Heart right ventricle (tissue), 16 donors: ENCODE measurements at regions not wholly inside any gene's neighbourhood (a gene's known extent, or its start where the extent isn't known, plus 50 kb on each side); places are given as distances from the start of the nearest gene placed in this dataset.

Experiments
- ATAC-seq, 8 donors: fragments of 200-7000 bp; cut with Tn5 transposase; one replicate each; pipeline ENCODE4 v1.9.1; 2020; ENCODE audit warnings: mild to moderate bottlenecking in 8 of 8, moderate library complexity in 8 of 8, moderate number of reproducible peaks in 1 of 8
- DNase-seq, 2 donors: peaks; one replicate each; pipeline ENCODE4 v3.0.0-alpha.2; 2020
- H3K27ac ChIP-seq, 10 donors: fragments of 200-600 bp; sonication (generic) in 2 of 10; one replicate each; pipeline versions ENCODE4 v1.5.0 to v1.8.0; 2020 to 2022; ENCODE audit warnings: mild to moderate bottlenecking in 3 of 10
- H3K27me3 ChIP-seq, 7 donors: fragments of 200-600 bp; one replicate each; pipeline ENCODE4 v1.8.0; 2021 to 2022; ENCODE audit warnings: mild to moderate bottlenecking in 2 of 7
- H3K36me3 ChIP-seq, 9 donors: fragments of 200-600 bp; sonication (generic) in 1 of 9; one replicate each; pipeline versions ENCODE4 v1.5.0 to v1.8.0; 2020 to 2022; ENCODE audit warnings: mild to moderate bottlenecking in 2 of 9
- H3K4me1 ChIP-seq, 9 donors: fragments of 200-600 bp; sonication (generic) in 1 of 9; one replicate each; pipeline versions ENCODE4 v1.5.0 to v1.8.0; 2020 to 2022; ENCODE audit warnings: mild to moderate bottlenecking in 4 of 9
- H3K4me3 ChIP-seq, 10 donors: fragments of 200-600 bp; sonication (generic) in 2 of 10; one replicate each; pipeline versions ENCODE4 v1.5.0 to v1.8.0; 2020 to 2022; ENCODE audit warnings: mild to moderate bottlenecking in 7 of 10, moderate library complexity in 2 of 10
- H3K9me3 ChIP-seq, 11 donors: fragments of 200-600 bp in 10 of 11; sonication (generic) in 2 of 11; one replicate each; pipeline versions ENCODE4 v1.5.0 to v1.8.0; 2013 to 2022; ENCODE audit warnings: mild to moderate bottlenecking in 2 of 11, control low read depth in 1 of 11, moderate library complexity in 1 of 11
- WGBS, 2 donors: extraction: QIAGEN DNeasy Blood & Tissue Kit; methylation state at CpG; one replicate each; pipeline ENCODE4 v1.1.7; 2013; ENCODE audit warnings: inconsistent platforms in 1 of 2; 5-methylcytosine and 5-hydroxymethylcytosine counted together
- intact Hi-C, 10 donors: fragments of 100-400 bp; cut with DNase I; formaldehyde crosslinking; loops; one replicate each; pipeline versions ENCODE4 v1.11.1 to v1.14.2; 2022
- TF ChIP-seq, protein P1 (sequence below), 9 donors: fragments of 200-600 bp; sonication (generic) in 2 of 9; IDR thresholded peaks; one replicate each; pipeline versions ENCODE4 v1.5.0 to v1.8.0; 2021 to 2022; ENCODE audit warnings: antibody characterized with exemption in 9 of 9, mild to moderate bottlenecking in 5 of 9, moderate library complexity in 1 of 9
- donor health status: Arrhythmogenic right ventricular cardiomyopathy.
- donor health status: ischemic (EF 13 %, LVEDD 7.1; RV severe dilation, severe dysfunction).
- donor health status: healthy with polysubstance abuse.
- donor health status: DM: no; HTN: yes; CAD: no.
- donor health status: DM: no; HTN: no; CAD: no.
- donor health status: ischemic (EF 25% LVEDD 6.9; RV normal size, moderate dysfunction).
- donor health status: ischemic (EF 25% LVEDD 5.7; RV mildly dilated, moderate dysfunction).
- donor health status: healthy.
- donor health status: DM: yes; HTN: yes; CAD: no.
- donor health status: Ischemic cardiomyopathy.
- donor health status: ischemic (EF 35%, LVEDD 5.7; RV mildly dilated, moderate dysfunction).
- donor health status: nonischemic (EF 11% LVEDD 7.7; RV severe dilation, severe dysfunction).
- donor health status: DM: yes; HTN: yes; CAD: no.
- donor health status: PGD.
- donor health status: ischemic (EF 29% LVEDD 5.4; RV normal size, mild dysfunction).
- donor health status: nonischemic (EF 23%, LVEDD 6.1; RV moderate dilation, normal function).

GRCh38 chr9:38130724-38131123, 61.7 kb upstream of the SHB start:
- no peaks in the 10 kb centered on the region for H3K36me3 ChIP-seq
- DNase-seq, result no peak
- H3K4me3 ChIP-seq, result no peak overlapping the region
- ATAC-seq, result peak in 4 of 8 donors; percentile 34 to 66 (median 40)
- 68 to 74% methylated on average over 5 of the region's 5 CpGs for WGBS, 2 donors
- H3K9me3 ChIP-seq, result no peaks in the 10 kb centered on the region
- peaks cover 0 to 16% (median 0%) of the 10 kb centered on the region in 7 donors for H3K27me3 ChIP-seq
- intact Hi-C loops, result loop anchor here in 1 of 10 donors (10.0 kb wide), 2 partner anchors 54 to 56 kb away; no protein-coding TSS in a partner anchor
- no peaks in the 10 kb centered on the region for H3K4me1 ChIP-seq
- TF ChIP-seq, protein P1, sequence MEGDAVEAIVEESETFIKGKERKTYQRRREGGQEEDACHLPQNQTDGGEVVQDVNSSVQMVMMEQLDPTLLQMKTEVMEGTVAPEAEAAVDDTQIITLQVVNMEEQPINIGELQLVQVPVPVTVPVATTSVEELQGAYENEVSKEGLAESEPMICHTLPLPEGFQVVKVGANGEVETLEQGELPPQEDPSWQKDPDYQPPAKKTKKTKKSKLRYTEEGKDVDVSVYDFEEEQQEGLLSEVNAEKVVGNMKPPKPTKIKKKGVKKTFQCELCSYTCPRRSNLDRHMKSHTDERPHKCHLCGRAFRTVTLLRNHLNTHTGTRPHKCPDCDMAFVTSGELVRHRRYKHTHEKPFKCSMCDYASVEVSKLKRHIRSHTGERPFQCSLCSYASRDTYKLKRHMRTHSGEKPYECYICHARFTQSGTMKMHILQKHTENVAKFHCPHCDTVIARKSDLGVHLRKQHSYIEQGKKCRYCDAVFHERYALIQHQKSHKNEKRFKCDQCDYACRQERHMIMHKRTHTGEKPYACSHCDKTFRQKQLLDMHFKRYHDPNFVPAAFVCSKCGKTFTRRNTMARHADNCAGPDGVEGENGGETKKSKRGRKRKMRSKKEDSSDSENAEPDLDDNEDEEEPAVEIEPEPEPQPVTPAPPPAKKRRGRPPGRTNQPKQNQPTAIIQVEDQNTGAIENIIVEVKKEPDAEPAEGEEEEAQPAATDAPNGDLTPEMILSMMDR (IDR thresholded peaks at IDR 0.05), result no peak
- no peak overlapping the region for H3K27ac ChIP-seq

GRCh38 chr9:38129366-38129765, 60.3 kb upstream of the SHB start:
- Histone ChIP-seq H3K27me3 (peaks cover 0 to 5% (median 0%) of the 10 kb centered on the region in 7 donors), H3K4me1 (no peaks in the 10 kb centered on the region), H3K36me3 (no peaks in the 10 kb centered on the region), H3K4me3 (no peak overlapping the region), H3K9me3 (no peaks in the 10 kb centered on the region), H3K27ac (no peak overlapping the region)
- no peak for ATAC-seq
- DNase-seq, result no peak
- WGBS, 2 donors, result 80 to 93% methylated on average over 6 of the region's 6 CpGs
- TF ChIP-seq, protein P1 (IDR thresholded peaks at IDR 0.05), result no peak
- intact Hi-C loops, result no loop called here

GRCh38 chr9:38128752-38129270, 59.8 kb upstream of the SHB start:
- TF ChIP-seq, protein P1 (IDR thresholded peaks at IDR 0.05), result no peak
- Histone ChIP-seq H3K27ac (no peak overlapping the region), H3K4me1 (no peaks in the 10 kb centered on the region), H3K36me3 (no peaks in the 10 kb centered on the region), H3K27me3 (peaks cover 0 to 5% (median 0%) of the 10 kb centered on the region in 7 donors), H3K4me3 (no peak overlapping the region), H3K9me3 (no peaks in the 10 kb centered on the region)
- DNase-seq (no peak), ATAC-seq (no peak)
- intact Hi-C loops, result no loop called here
- WGBS, 2 donors, result 97% methylated on average over 5 of the region's 5 CpGs

- Histone ChIP-seq H3K9me3 (no peaks in the 10 kb centered on the region), H3K4me1 (no peaks in the 10 kb centered on the region), H3K27me3 (peaks cover 0 to 5% (median 0%) of the 10 kb centered on the region in 7 donors), H3K27ac (no peak overlapping the region), H3K4me3 (no peak overlapping the region), H3K36me3 (no peaks in the 10 kb centered on the region)
- TF ChIP-seq, protein P1 (IDR thresholded peaks at IDR 0.05), result no peak
- WGBS, 2 donors, result 64 to 66% methylated on average over 6 of the region's 6 CpGs
- ATAC-seq (no peak), DNase-seq (no peak)
- intact Hi-C loops, result no loop called here
These were observed 58.3 kb upstream of the SHB start for GRCh38 chr9:38127271-38127839.
